Testis (tissue), 2 donors: ENCODE measurements at regions not wholly inside any gene's neighbourhood (a gene's known extent, or its start where the extent isn't known, plus 50 kb on each side); places are given as distances from the start of the nearest gene placed in this dataset.

Source experiments
- DNase-seq: peaks from one replicate; pipeline ENCODE4 v3.0.0-alpha.2; 2019
- H3K27ac ChIP-seq, 2 donors: fragments of 200-600 bp; sonication (generic); one replicate each; pipeline ENCODE4 v1.5.1; 2019
- H3K27me3 ChIP-seq: fragments of 200-600 bp; sonication (generic); one replicate; pipeline ENCODE4 v1.5.1; 2019
- H3K36me3 ChIP-seq: fragments of 200-600 bp; sonication (generic); one replicate; pipeline ENCODE4 v1.5.1; 2017; ENCODE audit warnings: low read depth; ENCODE audit errors: missing control alignments
- H3K4me1 ChIP-seq: fragments of 200-600 bp; sonication (generic); one replicate; pipeline ENCODE4 v1.5.1; 2019
- H3K4me3 ChIP-seq, 2 donors: fragments of 200-600 bp; sonication (generic); one replicate each; pipeline ENCODE4 v1.5.1; 2017 to 2019
- H3K9me3 ChIP-seq: fragments of 200-600 bp; sonication (generic); one replicate; pipeline ENCODE4 v1.5.1; 2017
- CTCF ChIP-seq, 3 experiments: fragments of 450-650 bp in 2 of 3; fragments of 200-600 bp in 1 of 3; sonication (generic) in 1 of 3; IDR thresholded peaks; one replicate each; pipeline ENCODE4 v1.5.1; 2016 to 2019; ENCODE audit warnings: antibody characterized with exemption in 3 of 3, mild to moderate bottlenecking in 2 of 3, moderate library complexity in 1 of 3
- POLR2A ChIP-seq: fragments of 450-650 bp; IDR thresholded peaks from one replicate; pipeline ENCODE4 v1.6.1; 2017; ENCODE audit warnings: antibody characterized with exemption, mild to moderate bottlenecking, moderate library complexity
- WGBS, 2 donors: methylation state at CpG; one replicate each; pipeline ENCODE4 v1.1.5; 2018; 5-methylcytosine and 5-hydroxymethylcytosine counted together
- intact Hi-C: fragments of 100-400 bp; cut with DNase I; formaldehyde crosslinking; loops from one replicate; pipeline ENCODE4 v1.15.1; 2023; ENCODE audit warnings: low total_unique reads

GRCh38 chr10:123399276-123399839, 245.2 kb downstream of the BUB3 start:
- H3K4me1 ChIP-seq, result no peaks in the 10 kb centered on the region
- H3K36me3 ChIP-seq, result no peaks in the 10 kb centered on the region
- DNase-seq, result no peak
- 90 to 94% methylated on average over 12 of the region's 12 CpGs for WGBS, 2 donors
- no peaks in the 10 kb centered on the region for H3K27me3 ChIP-seq
- H3K27ac ChIP-seq, result no peak overlapping the region
- TF ChIP-seq POLR2A (no peak), CTCF (IDR thresholded peaks at IDR 0.05) (no peak)
- H3K4me3 ChIP-seq, result no peak overlapping the region
- no peaks in the 10 kb centered on the region for H3K9me3 ChIP-seq
- intact Hi-C loops, result no loop called here

- no peaks in the 10 kb centered on the region for H3K36me3 ChIP-seq
- H3K4me1 ChIP-seq, result no peaks in the 10 kb centered on the region
- no peak for TF ChIP-seq POLR2A
- TF ChIP-seq CTCF (IDR thresholded peaks at IDR 0.05), result no peak
- WGBS, 2 donors, result 69 to 77% methylated on average over 3 of the region's 3 CpGs
- no peak overlapping the region for H3K4me3 ChIP-seq
- no peak for DNase-seq
- intact Hi-C loops, result no loop called here
- no peaks in the 10 kb centered on the region for H3K9me3 ChIP-seq
- no peak overlapping the region for H3K27ac ChIP-seq
- H3K27me3 ChIP-seq, result no peaks in the 10 kb centered on the region
Observed at GRCh38 chr10:123402021-123402420, 247.8 kb downstream of the BUB3 start.

- Histone ChIP-seq H3K36me3 (no peaks in the 10 kb centered on the region), H3K4me3 (no peak overlapping the region), H3K9me3 (no peaks in the 10 kb centered on the region), H3K27ac (no peak overlapping the region), H3K4me1 (no peaks in the 10 kb centered on the region), H3K27me3 (no peaks in the 10 kb centered on the region)
- DNase-seq, result no peak
- TF ChIP-seq CTCF (IDR thresholded peaks at IDR 0.05) (no peak), POLR2A (no peak)
- intact Hi-C loops, result no loop called here
- WGBS, 2 donors, result 60 to 74% methylated on average over 5 of the region's 5 CpGs
Observed at GRCh38 chr10:123402656-123403055, 248.5 kb downstream of the BUB3 start.

- DNase-seq, result no peak
- no peak overlapping the region for H3K4me3 ChIP-seq
- intact Hi-C loops, result no loop called here
- TF ChIP-seq POLR2A, result no peak
- TF ChIP-seq CTCF (IDR thresholded peaks at IDR 0.05), result no peak
- no peak overlapping the region for H3K27ac ChIP-seq
- no peaks in the 10 kb centered on the region for H3K4me1 ChIP-seq
- H3K36me3 ChIP-seq, result no peaks in the 10 kb centered on the region
- H3K9me3 ChIP-seq, result no peaks in the 10 kb centered on the region
- WGBS, 2 donors, result 92 to 93% methylated on average over 1 of the region's 1 CpG
- H3K27me3 ChIP-seq, result no peaks in the 10 kb centered on the region
Observed at GRCh38 chr10:123404357-123404756, 250.2 kb downstream of the BUB3 start.

- intact Hi-C loops, result no loop called here
- 88 to 93% methylated on average over 3 of the region's 3 CpGs for WGBS, 2 donors
- no peaks in the 10 kb centered on the region for H3K4me1 ChIP-seq
Observed at GRCh38 chr10:123408660-123409059, 254.5 kb downstream of the BUB3 start.

More at GRCh38 chr10:123408660-123409059, 254.5 kb downstream of the BUB3 start:
- Histone ChIP-seq H3K27me3 (no peaks in the 10 kb centered on the region), H3K36me3 (no peaks in the 10 kb centered on the region), H3K9me3 (no peaks in the 10 kb centered on the region), H3K4me3 (no peak overlapping the region), H3K27ac (no peak overlapping the region)
- DNase-seq, result no peak
- TF ChIP-seq POLR2A (no peak), CTCF (IDR thresholded peaks at IDR 0.05) (no peak)
